GM12878 (cell line): ENCODE measurements at regions not wholly inside any gene's neighbourhood (a gene's known extent, or its start where the extent isn't known, plus 50 kb on each side); places are given as distances from the start of the nearest gene placed in this dataset.

ENCODE experiments used
- ATAC-seq: fragments of 200-7000 bp; cut with Tn5 transposase; 3 replicates; pipeline ENCODE4 v1.9.1; 2020; ENCODE audit warnings: mild to moderate bottlenecking, moderate library complexity
- BruUV-seq: library from RNA; stranded (reverse); fragments of 400-500 nt; replicated peaks from 2 replicates; lab custom pipeline; 2021; lab: Mats Ljungman, UMichigan
- CTCF ChIA-PET: fragments of 300-600 bp; sonication (Branson Sonifier 250); formaldehyde crosslinking; extraction: SDS; loops from one replicate; lab custom pipeline; 2021; ENCODE audit warnings: inconsistent platforms; lab: Yijun Ruan, JAX
- POLR2A ChIA-PET: fragments of 350-600 bp; formaldehyde crosslinking; extraction: SDS; loops from one replicate; lab custom pipeline; 2021; ENCODE audit warnings: inconsistent platforms; lab: Charles Lee
- RAD21 ChIA-PET: fragments of 300-600 bp; sonication (Branson Sonifier 250); formaldehyde crosslinking; loops from one replicate; lab custom pipeline; 2023; ENCODE audit warnings: antibody characterized with exemption; ENCODE audit not compliant: unreplicated experiment; lab: Charles Lee
- SMC1A ChIA-PET: fragments of 300-600 bp; sonication (Branson Sonifier 250); formaldehyde crosslinking; loops from one replicate; lab custom pipeline; 2023; ENCODE audit not compliant: unreplicated experiment, uncharacterized antibody; lab: Charles Lee
- DNase-seq: peaks from one replicate; pipeline ENCODE4 v3.0.0-alpha.2; 2011; ENCODE audit warnings: low read depth, low spot score
- FAIRE-seq: peaks from 3 replicates; lab custom pipeline; 2011; peaks lifted over from hg19 to GRCh38; lab: Jason Lieb, UNC
- H2AFZ ChIP-seq: 2 replicates; pipeline ENCODE4 v1.6.0; 2011; ENCODE audit warnings: low read depth, low read length, control low read depth; ENCODE audit not compliant: control insufficient read depth
- H3K27ac ChIP-seq: 2 replicates; pipeline ENCODE4 v1.5.1; 2011; ENCODE audit warnings: control low read depth; ENCODE audit not compliant: control insufficient read depth, insufficient read depth
- H3K27me3 ChIP-seq, 2 experiments: replicated peaks in 1 of 2; 2 replicates each; pipeline versions ENCODE4 v1.6.0 to v1.6.1; 2011; ENCODE audit warnings: low read length in 1 of 2; ENCODE audit not compliant: control insufficient read depth in 2 of 2, insufficient read depth in 2 of 2
- H3K36me3 ChIP-seq, 2 experiments: 2 replicates each; pipeline ENCODE4 v1.5.1; 2011; ENCODE audit warnings: low read length in 1 of 2; ENCODE audit not compliant: control insufficient read depth in 2 of 2, insufficient read depth in 2 of 2
- H3K4me1 ChIP-seq: 2 replicates; pipeline ENCODE4 v1.6.1; 2011; ENCODE audit warnings: mild to moderate bottlenecking, low read length, moderate library complexity, mixed read lengths; ENCODE audit not compliant: control insufficient read depth, insufficient read depth
- H3K4me2 ChIP-seq: 2 replicates; pipeline ENCODE4 v1.6.0; 2011; ENCODE audit warnings: control low read depth; ENCODE audit not compliant: control insufficient read depth, insufficient read depth
- H3K4me3 ChIP-seq: fragments of 200-600 bp; sonication (generic); 2 replicates; pipeline ENCODE4 v1.5.1; 2016
- H3K79me2 ChIP-seq: 2 replicates; pipeline ENCODE4 v1.6.0; 2011; ENCODE audit warnings: low read length; ENCODE audit not compliant: control insufficient read depth, insufficient read depth
- H3K9ac ChIP-seq: 2 replicates; pipeline ENCODE4 v1.8.0; 2011; ENCODE audit warnings: low read length, control low read depth, mixed read lengths; ENCODE audit not compliant: control insufficient read depth, insufficient read depth
- H3K9me3 ChIP-seq: replicated peaks from 3 replicates; pipeline ENCODE4 v1.5.1; 2011; ENCODE audit warnings: mild to moderate bottlenecking, low read length; ENCODE audit not compliant: control insufficient read depth, insufficient read depth
- H4K20me1 ChIP-seq: 2 replicates; pipeline ENCODE4 v1.6.0; 2011; ENCODE audit not compliant: control insufficient read depth, insufficient read depth
- BCL11A ChIP-seq: IDR thresholded peaks from 2 replicates; pipeline ENCODE4 v1.6.1; 2011; ENCODE audit warnings: low read depth, low read length
- ETV6 ChIP-seq, 2 experiments: fragments of 450-650 bp in 1 of 2; IDR thresholded peaks in 1 of 2; conservative IDR thresholded peaks in 1 of 2; 2 replicates each; pipeline ENCODE4 v1.6.1; 2014; ENCODE audit warnings: antibody characterized with exemption in 1 of 2, borderline replicate concordance in 1 of 2, low read depth in 1 of 2, mild to moderate bottlenecking in 1 of 2, moderate library complexity in 1 of 2
- GABPA ChIP-seq: IDR thresholded peaks from 2 replicates; pipeline ENCODE4 v1.6.1; 2014; ENCODE audit warnings: antibody characterized with exemption, low read depth, mild to moderate bottlenecking, inconsistent platforms
- MTA2 ChIP-seq: fragments of 450-650 bp; IDR thresholded peaks from 2 replicates; pipeline ENCODE4 v1.6.1; 2016; ENCODE audit warnings: low read depth, mild to moderate bottlenecking, moderate library complexity
- MXI1 ChIP-seq: fragments of 150-350 bp; IDR thresholded peaks from 2 replicates; pipeline ENCODE4 v1.6.1; 2011; ENCODE audit warnings: low read depth, mild to moderate bottlenecking, inconsistent platforms, low read length, improper control_type of control experiment
- RBBP5 ChIP-seq: fragments of 200-600 bp; sonication (generic); conservative IDR thresholded peaks from 2 replicates; pipeline ENCODE4 v1.6.1; 2016
- RCOR1 ChIP-seq: conservative IDR thresholded peaks from 2 replicates; pipeline ENCODE4 v1.6.1; 2012; ENCODE audit warnings: low read depth, low read length, improper control_type of control experiment
- RELA ChIP-seq: fragments of 450-650 bp; IDR thresholded peaks from 2 replicates; pipeline ENCODE4 v1.8.0; 2014; ENCODE audit warnings: borderline replicate concordance; ENCODE audit not compliant: partially characterized antibody
- RELB ChIP-seq: fragments of 450-650 bp; IDR thresholded peaks from 2 replicates; pipeline ENCODE4 v1.6.1; 2017; ENCODE audit warnings: low read depth, mild to moderate bottlenecking, moderate library complexity
- RUNX3 ChIP-seq: IDR thresholded peaks from 2 replicates; pipeline ENCODE4 v1.6.1; 2012; ENCODE audit warnings: low read length, inconsistent platforms
- TARDBP ChIP-seq: IDR thresholded peaks from 2 replicates; pipeline ENCODE4 v1.6.1; 2016; ENCODE audit warnings: borderline replicate concordance
- USF2 ChIP-seq: IDR thresholded peaks from 2 replicates; pipeline ENCODE4 v1.6.1; 2011; ENCODE audit warnings: low read depth, low read length, improper control_type of control experiment, borderline replicate concordance
- WGBS: methylation state at CpG from one replicate; pipeline ENCODE4 v1.1.6; 2016; ENCODE audit warnings: low lambda C conversion rate; ENCODE audit not compliant: insufficient replicate concordance, insufficient coverage; ENCODE audit errors: missing lambda C conversion rate; 5-methylcytosine and 5-hydroxymethylcytosine counted together
- in situ Hi-C: fragments of 300-500 bp; cut with MboI; formaldehyde crosslinking; loops from 9 replicates; pipeline ENCODE4 v1.14.3; 2018; ENCODE audit warnings: mixed read lengths
- intact Hi-C: fragments of 100-400 bp; cut with micrococcal nuclease; formaldehyde crosslinking; loops from one replicate; pipeline ENCODE4 v1.14.2; 2022; ENCODE audit not compliant: unreplicated experiment
- TF ChIP-seq, protein P1 (sequence below): fragments of 450-650 bp; IDR thresholded peaks from 2 replicates; pipeline ENCODE4 v1.6.1; 2017; ENCODE audit warnings: mild to moderate bottlenecking

DNA sequence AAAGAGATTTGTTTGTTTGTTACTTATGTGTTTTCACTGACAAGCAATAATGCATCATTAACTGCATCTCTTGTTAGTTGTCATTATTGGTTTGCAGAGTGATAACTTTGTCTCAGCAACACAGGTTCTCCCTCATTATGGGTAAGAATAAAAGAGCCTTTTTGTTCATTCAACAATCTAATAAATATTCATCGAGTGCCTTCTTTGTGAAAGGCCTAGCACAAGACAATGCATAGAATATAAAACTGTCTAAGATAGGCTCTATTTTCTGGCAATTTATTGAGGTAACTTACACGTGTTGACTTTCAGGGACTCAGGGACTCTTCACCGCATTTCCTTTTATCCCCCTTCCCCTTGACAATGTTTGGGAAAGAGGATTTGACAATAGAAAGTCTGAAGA is 95.5 kb upstream of the KRR1 start:
- FAIRE-seq = no peak
- Histone ChIP-seq H3K79me2 (no peaks in the 10 kb centered on the region), H3K36me3 (no peaks in the 10 kb centered on the region), H3K9ac (no peak overlapping the region), H3K27ac (no peak overlapping the region), H2AFZ (no peak overlapping the region), H3K4me2 (no peak overlapping the region), H3K4me1 (no peaks in the 10 kb centered on the region), H4K20me1 (no peaks in the 10 kb centered on the region), H3K9me3 (no peaks in the 10 kb centered on the region), H3K27me3 (no peaks in the 10 kb centered on the region), H3K4me3 (no peak overlapping the region)
- in situ Hi-C loops = no loop called here
- no peak for TF ChIP-seq ETV6 (conservative IDR thresholded peaks at IDR 0.05 in 1 of 2, IDR thresholded peaks at IDR 0.05 in 1 of 2; ENCODE audit: borderline replicate concordance in 1 of 2, low read depth in 1 of 2)
- SMC1A ChIA-PET = interaction anchor here (1.0 to 1.4 kb wide), 5 partner anchors 16 to 64 kb away, joined by 3 read pairs; no protein-coding TSS in a partner anchor
- POLR2A ChIA-PET = no interaction called here
- ATAC-seq = no peak
- intact Hi-C loops = no loop called here
- RAD21 ChIA-PET = interaction anchor here (1.2 kb wide), 1 partner anchor 45 kb away, joined by 3 read pairs; no protein-coding TSS in a partner anchor
- no TSS peak for BruUV-seq
- CTCF ChIA-PET = interaction anchor here (0.6 to 1.3 kb wide), 2 partner anchors 12 to 273 kb away, joined by 3 read pairs; partner anchors contain the start of gene GLIPR1L1
- DNase-seq = no peak
- 55% methylated on average over 3 of the region's 3 CpGs for WGBS

DNA sequence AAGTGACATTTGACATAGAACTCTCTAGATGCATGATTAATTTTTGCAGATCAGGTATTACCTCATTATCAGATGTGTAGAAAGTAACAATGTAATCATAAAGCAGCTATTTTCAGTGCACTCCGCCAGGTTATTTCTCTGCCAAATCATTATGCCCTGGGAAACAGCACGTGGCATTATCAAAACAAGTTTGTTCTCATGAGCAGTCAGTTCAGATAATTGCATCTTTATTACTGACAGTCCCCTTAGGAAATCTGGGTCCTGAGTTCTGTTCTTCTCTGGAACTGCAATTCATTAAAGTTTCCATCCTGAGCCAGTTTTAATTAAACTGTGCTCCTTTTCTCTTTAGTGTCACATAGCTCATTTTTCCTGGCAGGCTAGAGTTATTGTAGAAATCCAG is 94.7 kb upstream of the KRR1 start:
- Histone ChIP-seq H2AFZ (no peak overlapping the region), H3K4me1 (no peaks in the 10 kb centered on the region), H3K79me2 (no peaks in the 10 kb centered on the region), H3K4me3 (no peak overlapping the region), H3K9ac (no peak overlapping the region), H3K27ac (no peak overlapping the region), H3K4me2 (no peak overlapping the region), H3K9me3 (no peaks in the 10 kb centered on the region), H3K27me3 (no peaks in the 10 kb centered on the region), H3K36me3 (no peaks in the 10 kb centered on the region), H4K20me1 (no peaks in the 10 kb centered on the region; the same call in 1 of the 2 replicates)
- BruUV-seq = no TSS peak
- SMC1A ChIA-PET = interaction anchor here (0.6 to 1.4 kb wide), 7 partner anchors 13 to 63 kb away, joined by 3 read pairs; no protein-coding TSS in a partner anchor
- POLR2A ChIA-PET = no interaction called here
- CTCF ChIA-PET = interaction anchor here (0.6 to 1.3 kb wide), 2 partner anchors 12 to 272 kb away, joined by 3 read pairs; partner anchors contain the start of gene GLIPR1L1
- RAD21 ChIA-PET = interaction anchor here (1.2 kb wide), 1 partner anchor 44 kb away, joined by 3 read pairs; no protein-coding TSS in a partner anchor
- ATAC-seq = no peak
- FAIRE-seq = no peak
- in situ Hi-C loops = no loop called here
- intact Hi-C loops = no loop called here
- 25% methylated on average over 2 of the region's 2 CpGs for WGBS
- no peak for DNase-seq
- TF ChIP-seq MTA2 = no peak
- TF ChIP-seq RCOR1 = no peak
- TF ChIP-seq RELA = no peak
- TF ChIP-seq RUNX3 = no peak
- TF ChIP-seq, protein P1, sequence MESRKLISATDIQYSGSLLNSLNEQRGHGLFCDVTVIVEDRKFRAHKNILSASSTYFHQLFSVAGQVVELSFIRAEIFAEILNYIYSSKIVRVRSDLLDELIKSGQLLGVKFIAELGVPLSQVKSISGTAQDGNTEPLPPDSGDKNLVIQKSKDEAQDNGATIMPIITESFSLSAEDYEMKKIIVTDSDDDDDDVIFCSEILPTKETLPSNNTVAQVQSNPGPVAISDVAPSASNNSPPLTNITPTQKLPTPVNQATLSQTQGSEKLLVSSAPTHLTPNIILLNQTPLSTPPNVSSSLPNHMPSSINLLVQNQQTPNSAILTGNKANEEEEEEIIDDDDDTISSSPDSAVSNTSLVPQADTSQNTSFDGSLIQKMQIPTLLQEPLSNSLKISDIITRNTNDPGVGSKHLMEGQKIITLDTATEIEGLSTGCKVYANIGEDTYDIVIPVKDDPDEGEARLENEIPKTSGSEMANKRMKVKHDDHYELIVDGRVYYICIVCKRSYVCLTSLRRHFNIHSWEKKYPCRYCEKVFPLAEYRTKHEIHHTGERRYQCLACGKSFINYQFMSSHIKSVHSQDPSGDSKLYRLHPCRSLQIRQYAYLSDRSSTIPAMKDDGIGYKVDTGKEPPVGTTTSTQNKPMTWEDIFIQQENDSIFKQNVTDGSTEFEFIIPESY = no peak
- TF ChIP-seq GABPA = no peak
- TF ChIP-seq MXI1 = no peak
- no peak for TF ChIP-seq RELB
- TF ChIP-seq USF2 = no peak
- TF ChIP-seq TARDBP = no peak
- TF ChIP-seq RBBP5 = no peak
- TF ChIP-seq BCL11A = no peak
